GM21737 (cell line): ENCODE measurements at regions not wholly inside any gene's neighbourhood (a gene's known extent, or its start where the extent isn't known, plus 50 kb on each side); places are given as distances from the start of the nearest gene placed in this dataset.

Experiments
- ATAC-seq: cut with Tn5 transposase; IDR thresholded peaks from one replicate; pipeline ENCODE4 v1.9.1; 2021; ENCODE audit warnings: mild to moderate bottlenecking, moderate library complexity; ENCODE audit not compliant: unreplicated experiment

DNA sequence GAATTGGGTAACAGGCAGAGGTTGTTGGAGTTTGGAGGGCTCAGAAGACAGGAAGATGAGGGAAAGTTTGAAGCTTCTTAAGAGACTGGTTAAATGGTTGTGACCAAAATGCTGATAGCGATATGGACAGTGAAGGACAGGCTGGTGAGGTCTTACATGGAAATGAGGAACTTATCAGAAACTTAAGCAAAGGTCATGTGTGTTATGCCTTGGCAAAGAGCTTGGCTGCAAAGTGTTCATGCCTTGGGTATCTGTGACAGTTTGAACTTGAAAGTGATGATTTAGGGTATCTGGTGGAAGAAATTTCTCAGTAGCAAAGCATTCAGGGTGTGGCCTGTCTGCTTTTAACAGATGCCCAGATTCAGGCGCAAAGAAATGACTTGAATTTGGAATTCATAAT is 64.5 kb upstream of the EEPD1 start:
- ATAC-seq: no peak

DNA sequence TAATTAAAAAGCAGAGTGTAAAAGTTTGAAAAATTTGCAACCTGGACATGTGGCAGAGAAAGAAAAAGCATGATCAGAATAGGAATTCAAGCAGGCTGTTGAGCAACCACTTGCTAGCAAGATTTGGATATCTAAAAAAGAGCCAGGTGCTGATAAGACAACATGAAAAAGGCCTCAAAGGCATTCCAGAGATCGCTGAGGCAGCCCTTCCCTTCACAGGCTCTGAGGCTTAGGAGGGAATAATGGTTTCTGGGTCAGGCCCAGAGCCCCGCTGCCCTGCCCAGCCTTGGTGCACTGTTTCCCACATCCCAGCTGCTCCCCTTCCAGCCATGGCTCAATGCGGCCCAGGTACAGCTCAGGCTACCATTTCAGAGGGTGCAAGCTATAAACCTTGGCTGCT is 64.1 kb upstream of the EEPD1 start:
- no peak for ATAC-seq

DNA sequence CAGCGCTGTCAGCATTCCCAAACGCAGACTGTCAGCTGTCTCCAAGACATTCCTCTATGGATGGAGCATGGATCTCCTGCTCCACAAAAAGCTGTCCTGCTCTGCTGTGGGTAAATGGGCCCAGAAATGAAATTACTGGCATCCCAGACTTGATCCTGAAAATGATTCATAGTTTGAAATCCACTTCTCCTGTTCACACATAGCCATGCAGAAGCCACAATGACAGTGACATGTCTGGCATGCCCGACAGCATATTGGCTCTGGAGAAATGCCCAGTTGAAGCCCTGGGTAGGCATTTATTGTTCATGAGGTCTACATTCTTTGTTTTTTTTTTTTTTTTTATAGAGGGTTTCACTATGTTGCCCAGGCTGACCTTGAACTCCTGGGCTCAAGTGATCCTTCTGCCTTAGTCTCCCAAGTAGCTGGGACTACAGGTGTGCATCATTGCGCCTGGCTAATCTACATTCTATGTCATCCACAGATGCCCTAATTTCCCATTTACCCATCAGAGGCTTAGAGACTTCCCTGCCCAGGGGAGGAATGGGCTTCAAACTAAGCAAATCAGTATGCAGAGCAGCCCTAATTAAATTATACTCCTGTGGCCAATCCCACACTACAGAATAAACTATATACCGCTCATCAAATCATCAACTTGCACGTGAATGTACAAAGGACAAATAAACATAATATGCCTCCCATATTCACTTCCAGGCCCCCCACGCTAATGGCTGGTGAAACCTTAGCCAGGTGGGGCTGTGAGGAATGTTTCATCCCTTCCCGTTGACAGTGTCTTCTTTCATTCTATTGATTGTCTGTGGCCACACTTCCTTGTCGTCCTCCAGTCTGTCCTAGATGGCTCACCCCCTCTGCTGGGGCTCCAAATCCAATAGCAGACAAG is 61.8 kb upstream of the EEPD1 start:
- no peak for ATAC-seq

DNA sequence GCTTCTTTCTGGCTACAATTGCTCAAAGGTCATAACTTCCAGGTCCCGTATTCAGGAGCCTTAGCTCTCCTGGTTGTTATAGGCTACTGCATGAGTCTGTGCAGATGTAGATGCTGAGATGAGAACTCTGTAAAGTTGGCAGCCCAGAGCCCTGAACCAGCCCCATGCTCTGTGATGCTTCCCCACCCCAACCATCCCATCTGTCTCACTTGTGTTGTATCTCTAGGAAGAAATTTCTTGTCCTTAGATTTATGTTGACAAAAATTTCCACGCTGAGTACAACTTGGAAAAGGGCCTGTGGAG is 61.2 kb upstream of the EEPD1 start:
- ATAC-seq: no peak

DNA sequence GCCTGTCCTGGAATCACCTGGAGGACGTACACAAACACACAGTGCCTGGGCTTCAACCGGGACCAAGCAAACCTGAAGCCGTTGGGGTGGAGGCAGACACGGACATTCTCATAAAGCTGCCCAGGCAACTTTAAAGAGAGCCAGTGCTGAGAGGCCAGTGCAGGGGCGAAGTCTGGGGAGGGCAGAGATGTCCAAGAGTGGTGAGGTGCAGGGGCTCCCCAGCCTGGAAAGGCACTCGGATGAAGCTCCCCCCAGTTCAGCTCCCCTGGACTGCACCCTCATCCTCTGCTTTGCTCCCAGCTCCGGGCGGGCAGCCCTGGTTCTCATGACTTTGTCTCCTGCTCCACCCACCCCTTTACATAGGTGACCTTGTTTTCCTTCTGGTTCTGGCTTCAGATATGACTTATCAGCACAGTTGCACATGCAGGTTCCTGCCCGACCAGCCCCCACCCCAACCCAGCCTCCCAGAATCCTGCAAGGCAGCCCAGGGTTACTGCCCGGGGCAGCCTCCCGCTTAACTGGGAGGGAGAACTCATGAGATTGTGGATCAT is 60.8 kb upstream of the EEPD1 start:
- ATAC-seq: no peak

GRCh38 chr7:36096460-36097095 is 56.5 kb upstream of the EEPD1 start:
- no peak for ATAC-seq

DNA sequence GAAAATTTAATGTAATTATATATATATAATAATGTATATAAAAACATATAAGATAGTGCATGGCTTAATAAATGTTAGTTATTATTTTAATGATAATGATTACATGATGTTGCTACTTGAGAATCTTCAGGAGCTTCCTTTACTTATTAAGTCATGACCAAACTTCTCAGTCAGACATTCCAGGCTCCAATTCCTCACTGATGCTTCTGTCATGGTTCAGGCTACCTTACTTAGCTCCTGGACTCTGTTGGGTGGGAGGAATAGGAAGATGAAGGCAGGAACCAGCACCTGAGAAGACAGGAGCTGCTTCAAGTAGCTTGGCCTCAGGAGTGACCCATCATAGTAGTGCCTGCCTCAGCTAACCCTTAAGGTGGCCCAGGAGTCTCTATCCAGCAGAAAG is 55.0 kb upstream of the EEPD1 start:
- ATAC-seq: no peak

GRCh38 chr7:36100226-36100625 is 52.8 kb upstream of the EEPD1 start:
- no peak for ATAC-seq

DNA sequence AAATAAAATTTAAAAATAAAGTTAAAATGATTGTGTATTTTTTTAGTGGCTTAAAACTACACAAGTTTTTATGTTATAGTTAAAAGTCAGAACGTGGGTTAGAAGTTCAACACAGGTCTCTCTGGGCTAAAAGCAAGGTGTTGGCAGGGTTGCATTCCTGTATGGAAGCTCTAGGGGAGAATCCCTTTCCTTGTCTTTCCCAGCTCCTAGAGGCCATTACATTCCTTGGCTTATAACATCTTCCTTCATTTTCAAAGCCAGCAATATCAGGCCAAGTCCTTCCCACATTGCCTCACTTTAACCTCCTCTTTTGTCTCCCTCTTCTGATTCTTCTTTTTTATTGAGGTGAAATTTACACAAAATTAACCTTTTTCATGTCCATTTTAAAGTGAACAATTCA is 52.4 kb upstream of the EEPD1 start:
- no peak for ATAC-seq
